ENCODE measurements at regions not wholly inside any gene's neighbourhood (a gene's known extent, or its start where the extent isn't known, plus 50 kb on each side); places are given as distances from the start of the nearest gene placed in this dataset.

GRCh38 chr3:26102376-26102775 lies 312.5 kb downstream of the OXSM start:
- no peak for TF ChIP-seq POLR2A (IDR thresholded peaks at IDR 0.05)
- no peak for TF ChIP-seq CTCF (IDR thresholded peaks at IDR 0.05)

Data from vagina (tissue), 2 donors.